Limb (tissue), 2 donors: ENCODE measurements at regions not wholly inside any gene's neighbourhood (a gene's known extent, or its start where the extent isn't known, plus 50 kb on each side); places are given as distances from the start of the nearest gene placed in this dataset.

Experiments
- DNase-seq, 2 donors: peaks; one replicate each; pipeline ENCODE4 v3.0.0-alpha.2; 2016; ENCODE audit errors: extremely low spot score in 2 of 2

GRCh38 chrX:9195199-9195880 is 161.4 kb upstream of the FAM9B start:
- DNase-seq, result no peak

GRCh38 chrX:9196961-9197640 is 163.2 kb upstream of the FAM9B start:
- DNase-seq, result no peak

- no peak for DNase-seq
These were observed 170.6 kb upstream of the FAM9B start for GRCh38 chrX:9204560-9204959.

- no peak for DNase-seq
These were observed 171.8 kb upstream of the FAM9B start for GRCh38 chrX:9205599-9206223.

GRCh38 chrX:9207142-9207541 is 173.2 kb upstream of the FAM9B start:
- no peak for DNase-seq

GRCh38 chrX:9211269-9211668 is 177.3 kb upstream of the FAM9B start:
- DNase-seq, result no peak

- DNase-seq, result no peak
These were observed 187.9 kb upstream of the FAM9B start for GRCh38 chrX:9221781-9222180.

GRCh38 chrX:9222299-9222698 is 188.4 kb upstream of the FAM9B start:
- DNase-seq, result no peak

GRCh38 chrX:9227276-9227675 is 193.3 kb upstream of the FAM9B start:
- no peak for DNase-seq

- no peak for DNase-seq
These were observed 197.6 kb upstream of the FAM9B start for GRCh38 chrX:9231491-9231890.

- DNase-seq, result peak in 1 of 2 donors; percentile 15
These were observed 199.2 kb upstream of the FAM9B start for GRCh38 chrX:9233141-9233540.

GRCh38 chrX:9234315-9234714 is 200.4 kb upstream of the FAM9B start:
- DNase-seq, result no peak

GRCh38 chrX:9235722-9236121 is 201.8 kb upstream of the FAM9B start:
- no peak for DNase-seq

- no peak for DNase-seq
These were observed 207.0 kb upstream of the FAM9B start for GRCh38 chrX:9240956-9241355.

- no peak for DNase-seq
These were observed 207.5 kb upstream of the FAM9B start for GRCh38 chrX:9241427-9241826.

- no peak for DNase-seq
These were observed 215.3 kb upstream of the FAM9B start for GRCh38 chrX:9249051-9249846.

- DNase-seq, result no peak
These were observed 212.7 kb upstream of the TBL1X start for GRCh38 chrX:9252182-9252581.

GRCh38 chrX:9253211-9253610 is 211.6 kb upstream of the TBL1X start:
- DNase-seq, result no peak

GRCh38 chrX:9257718-9258420 is 207.0 kb upstream of the TBL1X start:
- no peak for DNase-seq

GRCh38 chrX:9258421-9259104 is 206.3 kb upstream of the TBL1X start:
- DNase-seq, result no peak

GRCh38 chrX:9260603-9261002 is 204.3 kb upstream of the TBL1X start:
- no peak for DNase-seq
